ENCODE measurements at regions not wholly inside any gene's neighbourhood (a gene's known extent, or its start where the extent isn't known, plus 50 kb on each side); places are given as distances from the start of the nearest gene placed in this dataset.

- no peak for TF ChIP-seq CTCF (IDR thresholded peaks at IDR 0.05)
- no peak for DNase-seq
- Histone ChIP-seq H3K4me1 (no peaks in the 10 kb centered on the region), H3K36me3 (no peaks in the 10 kb centered on the region), H3K27me3 (no peaks in the 10 kb centered on the region), H3K9me3 (no peaks in the 10 kb centered on the region), H3K9ac (ENCODE audit: low read depth in 2 of 2, low read length in 2 of 2) (no peak overlapping the region), H3K27ac (no peak overlapping the region), H3K4me3 (no peak overlapping the region)
- intact Hi-C loops (cut with DNase I) = no loop called here
Measured at GRCh38 chr10:31171402-31172083, 139.9 kb upstream of the ZNF438 start.

- intact Hi-C loops (cut with DNase I) = no loop called here
- Histone ChIP-seq H3K36me3 (no peaks in the 10 kb centered on the region), H3K27ac (no peak overlapping the region), H3K4me3 (no peak overlapping the region), H3K4me1 (no peaks in the 10 kb centered on the region), H3K9me3 (no peaks in the 10 kb centered on the region), H3K27me3 (no peaks in the 10 kb centered on the region), H3K9ac (ENCODE audit: low read depth in 2 of 2, low read length in 2 of 2) (no peak overlapping the region)
- TF ChIP-seq CTCF (IDR thresholded peaks at IDR 0.05) = no peak
- DNase-seq = no peak
Measured at GRCh38 chr10:31172925-31173324, 141.3 kb upstream of the ZNF438 start.

- Histone ChIP-seq H3K4me1 (no peaks in the 10 kb centered on the region), H3K9me3 (no peaks in the 10 kb centered on the region), H3K4me3 (no peak overlapping the region), H3K27ac (no peak overlapping the region), H3K36me3 (no peaks in the 10 kb centered on the region), H3K9ac (ENCODE audit: low read depth in 2 of 2, low read length in 2 of 2) (no peak overlapping the region), H3K27me3 (no peaks in the 10 kb centered on the region)
- DNase-seq = no peak
- intact Hi-C loops (cut with DNase I) = no loop called here
- TF ChIP-seq CTCF (IDR thresholded peaks at IDR 0.05) = no peak
Measured at GRCh38 chr10:31173752-31174151, 142.1 kb upstream of the ZNF438 start.

- TF ChIP-seq CTCF (IDR thresholded peaks at IDR 0.05) = no peak
- intact Hi-C loops (cut with DNase I) = no loop called here
Measured at GRCh38 chr10:31179091-31179680, 139.8 kb upstream of the ZEB1 start.

GRCh38 chr10:31186225-31187000, 132.6 kb upstream of the ZEB1 start:
- Histone ChIP-seq H3K4me1 (no peaks in the 10 kb centered on the region), H3K36me3 (no peaks in the 10 kb centered on the region), H3K4me3 (no peak overlapping the region), H3K9ac (ENCODE audit: low read depth in 2 of 2, low read length in 2 of 2) (no peak overlapping the region), H3K27ac (no peak overlapping the region), H3K27me3 (no peaks in the 10 kb centered on the region), H3K9me3 (no peaks in the 10 kb centered on the region)
- intact Hi-C loops (cut with DNase I) = no loop called here
- no peak for DNase-seq
- TF ChIP-seq CTCF (IDR thresholded peaks at IDR 0.05) = no peak

More at GRCh38 chr10:31179091-31179680, 139.8 kb upstream of the ZEB1 start:
- Histone ChIP-seq H3K4me1 (no peaks in the 10 kb centered on the region), H3K27me3 (no peaks in the 10 kb centered on the region), H3K9ac (ENCODE audit: low read depth in 2 of 2, low read length in 2 of 2) (no peak overlapping the region), H3K4me3 (no peak overlapping the region), H3K27ac (no peak overlapping the region), H3K9me3 (no peaks in the 10 kb centered on the region), H3K36me3 (no peaks in the 10 kb centered on the region)
- no peak for DNase-seq

All from colonic mucosa (tissue), 4 donors.